Heart left ventricle (tissue), 16 donors: ENCODE measurements at regions not wholly inside any gene's neighbourhood (a gene's known extent, or its start where the extent isn't known, plus 50 kb on each side); places are given as distances from the start of the nearest gene placed in this dataset.
A peak's percentile ranks its signal among the peaks of the same experiment; 100 is the strongest.

Source experiments
- ATAC-seq, 4 donors: fragments of 200-7000 bp; cut with Tn5 transposase; one replicate each; pipeline ENCODE4 v1.9.1; 2020 to 2022; ENCODE audit warnings: moderate library complexity in 4 of 4, mild to moderate bottlenecking in 3 of 4, moderate number of reproducible peaks in 1 of 4
- DNase-seq, 5 donors: peaks; one replicate each; pipeline ENCODE4 v3.0.0-alpha.2; 2020
- H3K27ac ChIP-seq, 12 donors: fragments of 200-600 bp; sonication (generic) in 4 of 12; one replicate each; pipeline versions ENCODE4 v1.5.0 to v1.8.0; 2016 to 2022; ENCODE audit warnings: mild to moderate bottlenecking in 2 of 12
- H3K27me3 ChIP-seq, 9 donors: fragments of 200-600 bp; sonication (generic) in 2 of 9; one replicate each; pipeline versions ENCODE4 v1.5.1 to v1.8.0; 2016 to 2022; ENCODE audit warnings: mild to moderate bottlenecking in 3 of 9
- H3K36me3 ChIP-seq, 9 donors: fragments of 200-600 bp; sonication (generic) in 2 of 9; one replicate each; pipeline versions ENCODE4 v1.5.0 to v1.8.0; 2018 to 2022; ENCODE audit warnings: mild to moderate bottlenecking in 2 of 9
- H3K4me1 ChIP-seq, 12 donors: fragments of 200-600 bp; sonication (generic) in 4 of 12; one replicate each; pipeline versions ENCODE4 v1.5.0 to v1.8.0; 2016 to 2022; ENCODE audit warnings: mild to moderate bottlenecking in 3 of 12
- H3K4me3 ChIP-seq, 12 donors: fragments of 200-600 bp; sonication (generic) in 4 of 12; one replicate each; pipeline versions ENCODE4 v1.5.0 to v1.8.0; 2017 to 2022; ENCODE audit warnings: mild to moderate bottlenecking in 9 of 12, moderate library complexity in 4 of 12
- H3K9me3 ChIP-seq, 12 donors: fragments of 200-600 bp; sonication (generic) in 4 of 12; one replicate each; pipeline versions ENCODE4 v1.5.0 to v1.8.0; 2016 to 2022; ENCODE audit warnings: mild to moderate bottlenecking in 1 of 12
- CTCF ChIP-seq, 12 donors: fragments of 200-600 bp; sonication (generic) in 4 of 12; IDR thresholded peaks; one replicate each; pipeline versions ENCODE4 v1.5.0 to v1.8.0; 2018 to 2022; ENCODE audit warnings: antibody characterized with exemption in 12 of 12, mild to moderate bottlenecking in 5 of 12
- POLR2A ChIP-seq, 2 donors: fragments of 450-650 bp; IDR thresholded peaks; one replicate each; pipeline ENCODE4 v1.6.1; 2017; ENCODE audit warnings: antibody characterized with exemption in 2 of 2, mild to moderate bottlenecking in 2 of 2, moderate library complexity in 2 of 2
- WGBS, 4 donors: extraction: QIAGEN DNeasy Blood & Tissue Kit in 2 of 4; methylation state at CpG; one replicate each; pipeline versions ENCODE4 v1.1.5 to v1.1.7; 2013 to 2018; 5-methylcytosine and 5-hydroxymethylcytosine counted together
- intact Hi-C, 10 donors: fragments of 100-400 bp; cut with DNase I; formaldehyde crosslinking; loops; one replicate each; pipeline versions ENCODE4 v1.11.1 to v1.14.2; 2022
- donor health status: ischemic (EF 13 %, LVEDD 7.1; RV severe dilation, severe dysfunction).
- donor health status: healthy with polysubstance abuse.
- donor health status: DM: no; HTN: yes; CAD: no.
- donor health status: DM: no; HTN: no; CAD: no.
- donor health status: ischemic (EF 25% LVEDD 6.9; RV normal size, moderate dysfunction).
- donor health status: ischemic (EF 25% LVEDD 5.7; RV mildly dilated, moderate dysfunction).
- donor health status: healthy.
- donor health status: DM: yes; HTN: yes; CAD: no.
- donor health status: ischemic (EF 35%, LVEDD 5.7; RV mildly dilated, moderate dysfunction).
- donor health status: nonischemic (EF 11% LVEDD 7.7; RV severe dilation, severe dysfunction).
- donor health status: DM: yes; HTN: yes; CAD: no.
- donor health status: PGD.
- donor health status: ischemic (EF 29% LVEDD 5.4; RV normal size, mild dysfunction).
- donor health status: nonischemic (EF 23%, LVEDD 6.1; RV moderate dilation, normal function).

DNA sequence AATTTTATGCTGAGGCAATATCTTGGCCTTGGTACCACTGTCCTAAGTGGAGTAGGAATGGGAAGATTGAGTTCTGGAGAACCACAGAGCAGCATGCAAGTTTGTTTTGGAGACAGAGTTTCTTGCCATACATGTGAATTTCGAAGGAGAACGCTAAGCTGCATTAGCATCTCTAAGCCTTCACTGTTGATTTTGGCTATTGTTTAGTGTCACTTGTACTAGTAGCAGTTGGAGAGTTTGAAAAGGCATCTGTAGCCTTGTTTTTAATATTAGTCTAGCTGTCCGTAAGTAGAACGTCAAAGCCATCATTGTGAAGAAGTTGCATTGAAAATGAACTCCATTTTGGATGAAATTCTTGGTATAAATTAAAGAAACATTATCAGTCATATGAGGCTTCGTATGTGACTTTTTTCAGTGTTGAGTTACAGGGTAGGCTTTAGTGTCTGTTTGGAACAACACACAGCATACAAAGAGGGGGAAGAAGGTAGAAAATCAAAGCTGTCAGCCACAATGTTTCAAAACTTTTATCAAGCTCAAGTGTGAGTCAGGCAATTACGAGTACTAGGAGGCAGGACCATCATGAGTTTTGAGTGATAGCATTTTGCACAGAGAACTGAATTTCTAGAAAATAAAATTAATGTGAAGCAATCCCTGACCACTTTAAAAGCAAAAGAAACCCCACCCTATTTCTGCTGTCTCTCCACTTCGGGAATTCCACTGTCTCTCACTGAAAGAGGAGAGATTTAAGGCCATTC, 70.2 kb upstream of the NAV3 start:
- ATAC-seq (no peak), DNase-seq (no peak)
- Histone ChIP-seq H3K27me3 (no peaks in the 10 kb centered on the region), H3K27ac (no peak overlapping the region), H3K36me3 (no peaks in the 10 kb centered on the region), H3K9me3 (peaks cover 0 to 2% (median 0%) of the 10 kb centered on the region in 12 donors), H3K4me1 (peaks cover 0 to 8% (median 0%) of the 10 kb centered on the region in 12 donors), H3K4me3 (no peak overlapping the region)
- TF ChIP-seq POLR2A (IDR thresholded peaks at IDR 0.05): no peak
- no peak for TF ChIP-seq CTCF (IDR thresholded peaks at IDR 0.05)
- intact Hi-C loops: no loop called here
- 49 to 67% (median 55%) methylated on average over 7 of the region's 7 CpGs for WGBS, 4 donors

DNA sequence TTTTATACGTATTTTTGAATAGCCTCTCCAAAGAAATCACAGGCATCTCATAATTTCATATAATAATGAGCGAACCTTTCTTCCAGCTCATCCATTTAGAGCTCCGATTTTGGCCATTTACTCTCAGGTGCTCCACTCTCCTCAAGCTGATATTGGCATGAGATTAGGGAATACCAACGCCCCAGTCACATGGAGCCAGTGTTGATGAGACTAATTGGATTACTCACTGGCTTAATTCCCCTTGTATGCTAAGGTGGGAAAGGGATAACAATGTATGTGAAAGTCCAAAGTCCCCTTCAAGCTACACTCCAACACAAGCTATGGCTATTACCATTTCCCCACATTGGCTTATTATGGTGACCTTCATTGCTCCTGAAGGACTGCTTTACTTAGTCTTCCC, 76.6 kb upstream of the NAV3 start:
- no peaks in the 10 kb centered on the region for H3K4me1 ChIP-seq
- TF ChIP-seq POLR2A (IDR thresholded peaks at IDR 0.05): no peak
- no peak for TF ChIP-seq CTCF (IDR thresholded peaks at IDR 0.05)
- no peak overlapping the region for H3K27ac ChIP-seq
- no peaks in the 10 kb centered on the region for H3K36me3 ChIP-seq
- ATAC-seq: no peak
- H3K9me3 ChIP-seq: no peaks in the 10 kb centered on the region
- intact Hi-C loops: loop anchor here in 1 of 10 donors (5.0 kb wide), 1 partner anchor 832 kb away; no protein-coding TSS in a partner anchor
- H3K4me3 ChIP-seq: no peak overlapping the region
- H3K27me3 ChIP-seq: no peaks in the 10 kb centered on the region
- no peak for DNase-seq
- WGBS, 4 donors: 83 to 86% (median 85%) methylated on average over 4 of the region's 4 CpGs

GRCh38 chr12:77751939-77752338, 78.8 kb upstream of the NAV3 start:
- Histone ChIP-seq H3K27me3 (no peaks in the 10 kb centered on the region), H3K4me1 (no peaks in the 10 kb centered on the region), H3K27ac (no peak overlapping the region), H3K36me3 (no peaks in the 10 kb centered on the region), H3K4me3 (no peak overlapping the region), H3K9me3 (no peaks in the 10 kb centered on the region)
- DNase-seq: no peak
- TF ChIP-seq CTCF (IDR thresholded peaks at IDR 0.05) (no peak), POLR2A (IDR thresholded peaks at IDR 0.05) (no peak)
- no peak for ATAC-seq
- WGBS, 4 donors: 28 to 59% (median 32%) methylated on average over 2 of the region's 2 CpGs
- intact Hi-C loops: loop anchor here in 1 of 10 donors (5.0 kb wide), 1 partner anchor 830 kb away; no protein-coding TSS in a partner anchor

- no peaks in the 10 kb centered on the region for H3K4me1 ChIP-seq
- 55 to 63% (median 60%) methylated on average over 3 of the region's 3 CpGs for WGBS, 4 donors
- DNase-seq (no peak), ATAC-seq (peak in 2 of 4 donors; percentile 20 to 47)
- H3K9me3 ChIP-seq: no peaks in the 10 kb centered on the region
- no peak overlapping the region for H3K27ac ChIP-seq
- no peaks in the 10 kb centered on the region for H3K36me3 ChIP-seq
- no peak overlapping the region for H3K4me3 ChIP-seq
- no peaks in the 10 kb centered on the region for H3K27me3 ChIP-seq
- intact Hi-C loops: no loop called here
- TF ChIP-seq CTCF (IDR thresholded peaks at IDR 0.05): no peak
- TF ChIP-seq POLR2A (IDR thresholded peaks at IDR 0.05): no peak
Measured at GRCh38 chr12:77746096-77746495, 84.6 kb upstream of the NAV3 start.
